Right atrium auricular region (tissue), 2 donors: ENCODE measurements at regions not wholly inside any gene's neighbourhood (a gene's known extent, or its start where the extent isn't known, plus 50 kb on each side); places are given as distances from the start of the nearest gene placed in this dataset.

Experiments
- DNase-seq: peaks from one replicate; pipeline ENCODE4 v3.0.0-alpha.2; 2019; ENCODE audit warnings: low spot score
- H3K27ac ChIP-seq, 2 donors: fragments of 200-600 bp; sonication (generic); 1 replicate in 1 of 2; 2 replicates in 1 of 2; pipeline ENCODE4 v1.5.1; 2016 to 2019
- H3K27me3 ChIP-seq, 2 donors: fragments of 200-600 bp; sonication (generic); one replicate each; pipeline versions ENCODE4 v1.5.1 to v1.6.0; 2017 to 2019
- H3K36me3 ChIP-seq: fragments of 200-600 bp; sonication (generic); one replicate; pipeline ENCODE4 v1.5.1; 2016
- H3K4me1 ChIP-seq, 2 donors: fragments of 200-600 bp; sonication (generic); one replicate each; pipeline versions ENCODE4 v1.5.1 to v1.6.0; 2017 to 2019
- H3K4me3 ChIP-seq, 2 donors: fragments of 200-600 bp; sonication (generic); 1 replicate in 1 of 2; 2 replicates in 1 of 2; pipeline ENCODE4 v1.5.1; 2017 to 2019; ENCODE audit warnings: mild to moderate bottlenecking in 1 of 2, moderate library complexity in 1 of 2
- H3K9me3 ChIP-seq, 2 donors: fragments of 200-600 bp; sonication (generic); one replicate each; pipeline ENCODE4 v1.5.1; 2019
- CTCF ChIP-seq, 2 donors: fragments of 200-600 bp; sonication (generic); IDR thresholded peaks; one replicate each; pipeline ENCODE4 v1.5.1; 2019; ENCODE audit warnings: antibody characterized with exemption in 2 of 2

- no peak for TF ChIP-seq CTCF (IDR thresholded peaks at IDR 0.05)
- Histone ChIP-seq H3K4me3 (no peak overlapping the region), H3K27ac (no peak overlapping the region), H3K4me1 (no peaks in the 10 kb centered on the region), H3K36me3 (no peaks in the 10 kb centered on the region), H3K9me3 (no peaks in the 10 kb centered on the region), H3K27me3 (no peaks in the 10 kb centered on the region)
- no peak for DNase-seq
Measured at GRCh38 chr1:163712321-163712720, 390.6 kb downstream of the NUF2 start.

- no peak for TF ChIP-seq CTCF (IDR thresholded peaks at IDR 0.05)
- H3K36me3 ChIP-seq = no peaks in the 10 kb centered on the region
- no peak overlapping the region for H3K27ac ChIP-seq
- no peak overlapping the region for H3K4me3 ChIP-seq
- no peaks in the 10 kb centered on the region for H3K27me3 ChIP-seq
- no peaks in the 10 kb centered on the region for H3K4me1 ChIP-seq
- peaks cover 0 to 22% of the 10 kb centered on the region in 2 donors for H3K9me3 ChIP-seq
- DNase-seq = no peak
Measured at GRCh38 chr1:163720294-163720693, 398.5 kb downstream of the NUF2 start.

- H3K4me3 ChIP-seq = no peak overlapping the region
- H3K36me3 ChIP-seq = no peaks in the 10 kb centered on the region
- no peaks in the 10 kb centered on the region for H3K4me1 ChIP-seq
- no peak for TF ChIP-seq CTCF (IDR thresholded peaks at IDR 0.05)
- H3K27me3 ChIP-seq = no peaks in the 10 kb centered on the region
- no peaks in the 10 kb centered on the region for H3K9me3 ChIP-seq
- no peak for DNase-seq
- no peak overlapping the region for H3K27ac ChIP-seq
Measured at GRCh38 chr1:163725551-163725950, 403.8 kb downstream of the NUF2 start.

GRCh38 chr1:163730411-163730821, 408.7 kb downstream of the NUF2 start:
- DNase-seq = no peak

GRCh38 chr1:163737261-163737660, 415.5 kb downstream of the NUF2 start:
- no peaks in the 10 kb centered on the region for H3K9me3 ChIP-seq
- no peaks in the 10 kb centered on the region for H3K4me1 ChIP-seq
- no peaks in the 10 kb centered on the region for H3K36me3 ChIP-seq
- H3K27me3 ChIP-seq = no peaks in the 10 kb centered on the region
- no peak for DNase-seq
- no peak overlapping the region for H3K27ac ChIP-seq
- no peak for TF ChIP-seq CTCF (IDR thresholded peaks at IDR 0.05)
- H3K4me3 ChIP-seq = no peak overlapping the region

More at GRCh38 chr1:163730411-163730821, 408.7 kb downstream of the NUF2 start:
- H3K9me3 ChIP-seq = no peaks in the 10 kb centered on the region
- no peak overlapping the region for H3K27ac ChIP-seq
- no peaks in the 10 kb centered on the region for H3K4me1 ChIP-seq
- no peaks in the 10 kb centered on the region for H3K27me3 ChIP-seq
- H3K4me3 ChIP-seq = no peak overlapping the region
- H3K36me3 ChIP-seq = no peaks in the 10 kb centered on the region
- TF ChIP-seq CTCF (IDR thresholded peaks at IDR 0.05) = no peak

- Histone ChIP-seq H3K4me1 (no peaks in the 10 kb centered on the region), H3K4me3 (no peak overlapping the region), H3K36me3 (no peaks in the 10 kb centered on the region), H3K27me3 (no peaks in the 10 kb centered on the region), H3K27ac (no peak overlapping the region), H3K9me3 (peaks cover 0 to 22% of the 10 kb centered on the region in 2 donors)
- TF ChIP-seq CTCF (IDR thresholded peaks at IDR 0.05) = no peak
- DNase-seq = no peak
Measured at GRCh38 chr1:163744301-163744887, 422.6 kb downstream of the NUF2 start.
